ENCODE measurements at regions not wholly inside any gene's neighbourhood (a gene's known extent, or its start where the extent isn't known, plus 50 kb on each side); places are given as distances from the start of the nearest gene placed in this dataset.
A peak's percentile ranks its signal among the peaks of the same experiment; 100 is the strongest.
"Not testable (repeated sequence)": the region's sequence is repeated elsewhere in the genome, so short reads cannot be mapped to it uniquely, and the experiment has no call there.

GRCh38 chrX:55161581-55161980 is 58.6 kb upstream of the PAGE5 start:
- DNase-seq: no peak
- 30 to 45% (median 37%) methylated on average over 12 of the region's 12 CpGs for WGBS, 3 donors

GRCh38 chrX:55163171-55163570 is 57.0 kb upstream of the PAGE5 start:
- 75 to 80% (median 77%) methylated on average over 3 of the region's 3 CpGs for WGBS, 3 donors
- TF ChIP-seq CTCF (IDR thresholded peaks at IDR 0.05) (no peak), EP300 (IDR thresholded peaks at IDR 0.05) (no peak), POLR2A (IDR thresholded peaks at IDR 0.05) (no peak)
- intact Hi-C loops (cut with DNase I): no loop called here
- H3K4me3 ChIP-seq: no peak overlapping the region
- H3K27me3 ChIP-seq: no peaks in the 10 kb centered on the region
- no peaks in the 10 kb centered on the region for H3K36me3 ChIP-seq
- H3K9me3 ChIP-seq: no peaks in the 10 kb centered on the region
- H3K4me1 ChIP-seq (ENCODE audit: insufficient read depth): no peaks in the 10 kb centered on the region
- no peak overlapping the region for H3K27ac ChIP-seq
- no peak for DNase-seq

More at GRCh38 chrX:55161581-55161980, 58.6 kb upstream of the PAGE5 start:
- TF ChIP-seq CTCF (IDR thresholded peaks at IDR 0.05) (no peak), POLR2A (IDR thresholded peaks at IDR 0.05) (no peak)
- peak overlapping the region; percentile 50 for H3K4me3 ChIP-seq
- no peaks in the 10 kb centered on the region for H3K36me3 ChIP-seq
- no peaks in the 10 kb centered on the region for H3K4me1 ChIP-seq (ENCODE audit: insufficient read depth)
- H3K27ac ChIP-seq: peak overlapping the region; percentile 33 to 90
- H3K27me3 ChIP-seq: no peaks in the 10 kb centered on the region
- H3K9me3 ChIP-seq: no peaks in the 10 kb centered on the region
- intact Hi-C loops (cut with DNase I): no loop called here

- H3K36me3 ChIP-seq; H3K27me3 ChIP-seq; H3K27ac ChIP-seq; H3K4me3 ChIP-seq; intact Hi-C loops (cut with DNase I); H3K4me1 ChIP-seq (ENCODE audit: insufficient read depth); H3K9me3 ChIP-seq; DNase-seq: not testable (repeated sequence)
- 53 to 62% (median 61%) methylated on average over 4 of the region's 4 CpGs for WGBS, 3 donors
These were observed 55.1 kb upstream of the PAGE5 start for GRCh38 chrX:55165026-55165425.

GRCh38 chrX:55167124-55167803 is 52.9 kb upstream of the PAGE5 start:
- Histone ChIP-seq H3K4me3 (no peak overlapping the region), H3K4me1 (ENCODE audit: insufficient read depth) (no peaks in the 10 kb centered on the region), H3K27me3 (no peaks in the 10 kb centered on the region), H3K36me3 (no peaks in the 10 kb centered on the region), H3K27ac (no peak overlapping the region), H3K9me3 (no peaks in the 10 kb centered on the region)
- 59 to 71% (median 61%) methylated on average over 3 of the region's 3 CpGs for WGBS, 3 donors
- no peak for DNase-seq
- no peak for TF ChIP-seq POLR2A (IDR thresholded peaks at IDR 0.05)
- TF ChIP-seq CTCF (IDR thresholded peaks at IDR 0.05): no peak
- no peak for TF ChIP-seq EP300 (IDR thresholded peaks at IDR 0.05)
- intact Hi-C loops (cut with DNase I): no loop called here

- no peaks in the 10 kb centered on the region for H3K4me1 ChIP-seq (ENCODE audit: insufficient read depth)
- no peak for DNase-seq
- no peaks in the 10 kb centered on the region for H3K9me3 ChIP-seq
- H3K4me3 ChIP-seq: no peak overlapping the region
- TF ChIP-seq POLR2A (IDR thresholded peaks at IDR 0.05) (no peak), EP300 (IDR thresholded peaks at IDR 0.05) (no peak), CTCF (IDR thresholded peaks at IDR 0.05) (no peak)
- H3K36me3 ChIP-seq: no peaks in the 10 kb centered on the region
- 68 to 71% (median 69%) methylated on average over 4 of the region's 4 CpGs for WGBS, 3 donors
- H3K27me3 ChIP-seq: no peaks in the 10 kb centered on the region
- no peak overlapping the region for H3K27ac ChIP-seq
- intact Hi-C loops (cut with DNase I): no loop called here
These were observed 52.2 kb upstream of the PAGE5 start for GRCh38 chrX:55167901-55168300.
